GM12878 (cell line): ENCODE measurements at regions not wholly inside any gene's neighbourhood (a gene's known extent, or its start where the extent isn't known, plus 50 kb on each side); places are given as distances from the start of the nearest gene placed in this dataset.

Source experiments
- ATAC-seq: fragments of 200-7000 bp; cut with Tn5 transposase; 3 replicates; pipeline ENCODE4 v1.9.1; 2020; ENCODE audit warnings: mild to moderate bottlenecking, moderate library complexity
- BruUV-seq: library from RNA; stranded (reverse); fragments of 400-500 nt; replicated peaks from 2 replicates; lab custom pipeline; 2021; lab: Mats Ljungman, UMichigan
- CTCF ChIA-PET: fragments of 300-600 bp; sonication (Branson Sonifier 250); formaldehyde crosslinking; extraction: SDS; loops from one replicate; lab custom pipeline; 2021; ENCODE audit warnings: inconsistent platforms; lab: Yijun Ruan, JAX
- POLR2A ChIA-PET: fragments of 350-600 bp; formaldehyde crosslinking; extraction: SDS; loops from one replicate; lab custom pipeline; 2021; ENCODE audit warnings: inconsistent platforms; lab: Charles Lee
- RAD21 ChIA-PET: fragments of 300-600 bp; sonication (Branson Sonifier 250); formaldehyde crosslinking; loops from one replicate; lab custom pipeline; 2023; ENCODE audit warnings: antibody characterized with exemption; ENCODE audit not compliant: unreplicated experiment; lab: Charles Lee
- SMC1A ChIA-PET: fragments of 300-600 bp; sonication (Branson Sonifier 250); formaldehyde crosslinking; loops from one replicate; lab custom pipeline; 2023; ENCODE audit not compliant: unreplicated experiment, uncharacterized antibody; lab: Charles Lee
- DNase-seq: peaks from one replicate; pipeline ENCODE4 v3.0.0-alpha.2; 2011; ENCODE audit warnings: low read depth, low spot score
- FAIRE-seq: peaks from 3 replicates; lab custom pipeline; 2011; peaks lifted over from hg19 to GRCh38; lab: Jason Lieb, UNC
- H2AFZ ChIP-seq: 2 replicates; pipeline ENCODE4 v1.6.0; 2011; ENCODE audit warnings: low read depth, low read length, control low read depth; ENCODE audit not compliant: control insufficient read depth
- H3K27ac ChIP-seq: 2 replicates; pipeline ENCODE4 v1.5.1; 2011; ENCODE audit warnings: control low read depth; ENCODE audit not compliant: control insufficient read depth, insufficient read depth
- H3K27me3 ChIP-seq, 2 experiments: replicated peaks in 1 of 2; 2 replicates each; pipeline versions ENCODE4 v1.6.0 to v1.6.1; 2011; ENCODE audit warnings: low read length in 1 of 2; ENCODE audit not compliant: control insufficient read depth in 2 of 2, insufficient read depth in 2 of 2
- H3K36me3 ChIP-seq, 2 experiments: 2 replicates each; pipeline ENCODE4 v1.5.1; 2011; ENCODE audit warnings: low read length in 1 of 2; ENCODE audit not compliant: control insufficient read depth in 2 of 2, insufficient read depth in 2 of 2
- H3K4me1 ChIP-seq: 2 replicates; pipeline ENCODE4 v1.6.1; 2011; ENCODE audit warnings: mild to moderate bottlenecking, low read length, moderate library complexity, mixed read lengths; ENCODE audit not compliant: control insufficient read depth, insufficient read depth
- H3K4me2 ChIP-seq: 2 replicates; pipeline ENCODE4 v1.6.0; 2011; ENCODE audit warnings: control low read depth; ENCODE audit not compliant: control insufficient read depth, insufficient read depth
- H3K4me3 ChIP-seq: fragments of 200-600 bp; sonication (generic); 2 replicates; pipeline ENCODE4 v1.5.1; 2016
- H3K79me2 ChIP-seq: 2 replicates; pipeline ENCODE4 v1.6.0; 2011; ENCODE audit warnings: low read length; ENCODE audit not compliant: control insufficient read depth, insufficient read depth
- H3K9ac ChIP-seq: 2 replicates; pipeline ENCODE4 v1.8.0; 2011; ENCODE audit warnings: low read length, control low read depth, mixed read lengths; ENCODE audit not compliant: control insufficient read depth, insufficient read depth
- H3K9me3 ChIP-seq: replicated peaks from 3 replicates; pipeline ENCODE4 v1.5.1; 2011; ENCODE audit warnings: mild to moderate bottlenecking, low read length; ENCODE audit not compliant: control insufficient read depth, insufficient read depth
- H4K20me1 ChIP-seq: 2 replicates; pipeline ENCODE4 v1.6.0; 2011; ENCODE audit not compliant: control insufficient read depth, insufficient read depth
- EED ChIP-seq: sonication (generic); IDR thresholded peaks from 2 replicates; pipeline ENCODE4 v1.6.1; 2016; ENCODE audit warnings: antibody characterized with exemption, low read depth
- SREBF1 ChIP-seq: IDR thresholded peaks from 2 replicates; pipeline ENCODE4 v1.6.1; 2012; ENCODE audit warnings: mild to moderate bottlenecking, low read length
- WRNIP1 ChIP-seq: IDR thresholded peaks from 2 replicates; pipeline ENCODE4 v1.6.1; 2011; ENCODE audit warnings: low read depth, low read length, improper control_type of control experiment, borderline replicate concordance
- WGBS: methylation state at CpG from one replicate; pipeline ENCODE4 v1.1.6; 2016; ENCODE audit warnings: low lambda C conversion rate; ENCODE audit not compliant: insufficient replicate concordance, insufficient coverage; ENCODE audit errors: missing lambda C conversion rate; 5-methylcytosine and 5-hydroxymethylcytosine counted together
- in situ Hi-C: fragments of 300-500 bp; cut with MboI; formaldehyde crosslinking; loops from 9 replicates; pipeline ENCODE4 v1.14.3; 2018; ENCODE audit warnings: mixed read lengths
- intact Hi-C: fragments of 100-400 bp; cut with micrococcal nuclease; formaldehyde crosslinking; loops from one replicate; pipeline ENCODE4 v1.14.2; 2022; ENCODE audit not compliant: unreplicated experiment
- TF ChIP-seq, protein P1 (sequence below): fragments of 450-650 bp; IDR thresholded peaks from 2 replicates; pipeline ENCODE4 v1.6.1; 2017; ENCODE audit warnings: borderline replicate concordance

DNA sequence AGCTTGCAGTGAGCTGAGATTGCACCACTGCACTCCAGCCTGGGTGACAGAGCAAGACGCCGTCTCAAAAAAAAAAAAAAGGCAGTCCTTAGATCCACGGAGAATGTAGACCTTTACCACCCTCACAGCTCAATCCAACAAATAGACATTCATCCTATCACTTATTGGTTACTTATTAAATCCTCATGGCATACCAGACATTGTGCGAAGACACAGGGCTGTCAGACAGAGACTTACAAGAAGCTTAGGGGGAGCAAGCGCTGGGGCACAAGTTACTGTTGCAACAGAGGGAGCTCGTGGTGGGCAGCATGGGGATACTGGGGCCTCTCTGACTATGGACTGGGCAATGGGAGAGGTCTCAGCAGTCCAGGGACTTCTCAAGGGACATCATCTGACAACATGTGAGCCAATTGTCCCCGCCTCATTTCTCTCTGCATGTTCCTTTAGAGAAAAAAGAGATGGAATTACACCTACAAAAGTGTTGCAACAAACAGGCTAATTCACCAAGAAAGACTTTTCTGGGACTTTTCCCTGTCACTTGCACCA is 82.8 kb upstream of the TNS3 start:
- no peaks in the 10 kb centered on the region for H3K36me3 ChIP-seq
- 80% methylated on average over 7 of the region's 7 CpGs for WGBS

DNA sequence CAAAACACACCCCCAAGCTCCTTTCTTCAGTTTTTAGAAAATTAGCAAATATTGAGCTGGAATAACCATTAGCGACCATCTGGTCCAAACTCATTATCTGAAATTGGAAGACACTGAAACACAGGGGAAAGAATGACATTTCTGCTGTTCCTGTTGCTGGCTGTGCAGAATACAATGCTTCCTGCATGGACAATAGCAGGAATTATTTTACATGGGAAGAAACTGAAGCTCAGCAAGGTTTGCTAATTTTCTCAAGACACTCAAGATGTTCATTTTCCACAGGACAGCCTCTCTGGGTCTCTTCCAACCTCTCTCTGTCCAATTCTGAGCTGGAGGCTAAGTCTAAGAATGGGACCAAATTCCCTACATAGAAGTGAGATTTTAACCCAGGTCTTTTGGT is 81.9 kb upstream of the TNS3 start:
- TF ChIP-seq SREBF1 = no peak
- WGBS = 95% methylated on average over 1 of the region's 1 CpG
- Histone ChIP-seq H3K36me3 (no peaks in the 10 kb centered on the region), H4K20me1 (no peaks in the 10 kb centered on the region), H3K27ac (no peak overlapping the region), H3K4me3 (no peak overlapping the region), H3K27me3 (no peaks in the 10 kb centered on the region), H3K4me2 (no peak overlapping the region), H3K9ac (no peak overlapping the region), H2AFZ (no peak overlapping the region), H3K9me3 (no peaks in the 10 kb centered on the region), H3K4me1 (peaks cover 13% of the 10 kb centered on the region), H3K79me2 (no peaks in the 10 kb centered on the region)
- BruUV-seq = no TSS peak
- no peak for FAIRE-seq
- no peak for ATAC-seq
- RAD21 ChIA-PET = no interaction called here
- SMC1A ChIA-PET = interaction anchor here (0.7 kb wide), 2 partner anchors 11 to 339 kb away, joined by 3 read pairs; no protein-coding TSS in a partner anchor
- CTCF ChIA-PET = no interaction called here
- intact Hi-C loops = no loop called here
- DNase-seq = no peak
- POLR2A ChIA-PET = no interaction called here
- in situ Hi-C loops = no loop called here

More for the DNA sequence above, 82.8 kb upstream of the TNS3 start:
- H3K4me3 ChIP-seq = no peak overlapping the region
- H3K9ac ChIP-seq = no peak overlapping the region
- no peaks in the 10 kb centered on the region for H3K9me3 ChIP-seq
- H3K27ac ChIP-seq = no peak overlapping the region
- ChIA-PET SMC1A (no interaction called here), POLR2A (no interaction called here), RAD21 (no interaction called here), CTCF (no interaction called here)
- H3K4me1 ChIP-seq = peaks cover 21% of the 10 kb centered on the region
- H3K27me3 ChIP-seq = no peaks in the 10 kb centered on the region
- TF ChIP-seq, protein P1, sequence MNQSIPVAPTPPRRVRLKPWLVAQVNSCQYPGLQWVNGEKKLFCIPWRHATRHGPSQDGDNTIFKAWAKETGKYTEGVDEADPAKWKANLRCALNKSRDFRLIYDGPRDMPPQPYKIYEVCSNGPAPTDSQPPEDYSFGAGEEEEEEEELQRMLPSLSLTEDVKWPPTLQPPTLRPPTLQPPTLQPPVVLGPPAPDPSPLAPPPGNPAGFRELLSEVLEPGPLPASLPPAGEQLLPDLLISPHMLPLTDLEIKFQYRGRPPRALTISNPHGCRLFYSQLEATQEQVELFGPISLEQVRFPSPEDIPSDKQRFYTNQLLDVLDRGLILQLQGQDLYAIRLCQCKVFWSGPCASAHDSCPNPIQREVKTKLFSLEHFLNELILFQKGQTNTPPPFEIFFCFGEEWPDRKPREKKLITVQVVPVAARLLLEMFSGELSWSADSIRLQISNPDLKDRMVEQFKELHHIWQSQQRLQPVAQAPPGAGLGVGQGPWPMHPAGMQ = no peak
- no peak for TF ChIP-seq EED
- TF ChIP-seq WRNIP1 = no peak
- FAIRE-seq = no peak
- no peak for DNase-seq
- intact Hi-C loops (no loop called here), in situ Hi-C loops (no loop called here)
- BruUV-seq = no TSS peak
- H4K20me1 ChIP-seq = no peaks in the 10 kb centered on the region
- H3K4me2 ChIP-seq = no peak overlapping the region
- no peak overlapping the region for H2AFZ ChIP-seq
- ATAC-seq = no peak
- no peaks in the 10 kb centered on the region for H3K79me2 ChIP-seq
